ENCODE measurements at regions not wholly inside any gene's neighbourhood (a gene's known extent, or its start where the extent isn't known, plus 50 kb on each side); places are given as distances from the start of the nearest gene placed in this dataset.

- no peak for TF ChIP-seq EZH2phosphoT487 (IDR thresholded peaks at IDR 0.05; ENCODE audit: insufficient read depth, low read depth)
- no peak for TF ChIP-seq EZH2 (IDR thresholded peaks at IDR 0.05; ENCODE audit: insufficient read depth, poor library complexity, severe bottlenecking)
Measured at GRCh38 chr14:98847521-98848468, 424.2 kb downstream of the BCL11B start.

All from GM23248 (cell line).